CD4-positive, alpha-beta T cell treated with Interleukin-12 subunit alpha and Interleukin-12 subunit beta, for 1 hour (primary cell): ENCODE measurements at regions not wholly inside any gene's neighbourhood (a gene's known extent, or its start where the extent isn't known, plus 50 kb on each side); places are given as distances from the start of the nearest gene placed in this dataset.

Source experiments
- DNase-seq: peaks from one replicate; pipeline ENCODE4 v3.0.0-alpha.2; 2020

DNA sequence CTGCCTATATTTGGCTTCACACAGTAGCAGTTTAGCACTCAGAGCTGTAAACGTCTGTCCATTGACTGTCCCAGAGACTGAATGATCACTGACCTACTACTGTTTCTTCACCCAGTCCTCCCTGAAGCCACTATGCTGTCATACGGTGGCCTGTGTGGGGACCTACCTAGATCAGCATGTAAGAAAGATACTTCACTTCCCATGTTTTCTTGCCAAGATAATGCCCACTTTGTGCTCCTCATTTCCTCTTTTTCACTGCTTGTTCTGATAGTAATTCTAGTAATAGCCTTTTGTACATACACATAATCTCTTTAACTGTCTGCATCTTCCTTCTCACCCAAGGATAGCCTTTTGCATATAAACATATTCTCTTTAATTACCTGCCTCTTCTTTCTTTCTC is 109.9 kb upstream of the TIAM2 start:
- DNase-seq: no peak

DNA sequence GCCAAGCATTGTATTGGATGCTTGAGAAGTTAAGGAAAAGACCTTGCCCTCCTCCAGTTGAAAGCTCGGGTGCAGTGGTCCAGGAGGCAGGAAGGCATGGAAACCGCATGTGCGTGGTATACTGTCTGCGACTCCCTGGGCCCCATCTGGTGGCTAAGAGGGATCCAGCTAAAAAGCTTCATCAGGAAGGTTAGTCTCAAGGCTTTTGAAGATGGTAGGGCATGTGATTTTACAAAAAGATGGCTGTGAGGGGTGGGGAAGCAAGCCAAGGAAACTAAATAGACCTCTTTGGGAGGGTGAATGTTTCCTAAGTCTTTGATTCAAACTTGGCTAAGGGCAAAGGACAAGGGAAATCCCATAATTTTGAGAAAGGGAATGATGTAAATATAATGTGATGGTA is 109.1 kb upstream of the TIAM2 start:
- DNase-seq: no peak

DNA sequence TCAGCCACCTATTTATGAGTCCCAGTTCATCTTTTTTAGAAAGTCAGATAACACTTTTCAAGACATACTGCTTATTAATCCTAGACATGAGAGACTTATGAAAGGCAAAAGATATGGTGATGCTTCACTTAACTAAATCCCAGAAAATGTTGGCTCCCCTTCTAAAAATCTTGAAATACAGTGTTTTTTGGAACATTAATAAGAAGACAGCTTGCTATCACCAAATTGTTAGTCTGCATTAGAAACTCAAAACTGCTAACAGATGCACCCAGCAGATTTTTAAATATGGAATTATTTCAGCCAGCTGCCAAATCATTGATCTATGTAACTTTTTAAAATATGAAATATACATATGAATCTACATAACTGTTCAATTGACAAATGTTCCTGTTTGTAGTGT is 108.6 kb upstream of the TIAM2 start:
- no peak for DNase-seq

DNA sequence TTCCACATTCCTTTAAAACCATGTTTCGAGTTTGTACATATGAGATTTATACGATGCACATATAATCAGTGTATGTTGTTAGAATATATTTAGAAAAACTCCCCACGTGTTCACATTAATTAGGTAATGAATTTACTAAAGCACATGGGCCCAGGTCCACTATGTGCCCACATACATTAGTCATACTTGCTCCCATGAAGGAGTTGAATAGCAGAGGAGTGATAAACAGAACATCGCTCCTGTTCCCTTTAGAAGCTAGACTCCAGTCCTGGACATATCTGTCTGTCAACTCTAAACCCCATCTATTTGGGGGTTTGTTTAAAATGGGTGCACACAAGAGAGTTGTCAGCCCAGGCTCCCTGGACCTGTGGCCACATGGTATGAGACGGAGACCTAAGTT is 108.1 kb upstream of the TIAM2 start:
- no peak for DNase-seq

DNA sequence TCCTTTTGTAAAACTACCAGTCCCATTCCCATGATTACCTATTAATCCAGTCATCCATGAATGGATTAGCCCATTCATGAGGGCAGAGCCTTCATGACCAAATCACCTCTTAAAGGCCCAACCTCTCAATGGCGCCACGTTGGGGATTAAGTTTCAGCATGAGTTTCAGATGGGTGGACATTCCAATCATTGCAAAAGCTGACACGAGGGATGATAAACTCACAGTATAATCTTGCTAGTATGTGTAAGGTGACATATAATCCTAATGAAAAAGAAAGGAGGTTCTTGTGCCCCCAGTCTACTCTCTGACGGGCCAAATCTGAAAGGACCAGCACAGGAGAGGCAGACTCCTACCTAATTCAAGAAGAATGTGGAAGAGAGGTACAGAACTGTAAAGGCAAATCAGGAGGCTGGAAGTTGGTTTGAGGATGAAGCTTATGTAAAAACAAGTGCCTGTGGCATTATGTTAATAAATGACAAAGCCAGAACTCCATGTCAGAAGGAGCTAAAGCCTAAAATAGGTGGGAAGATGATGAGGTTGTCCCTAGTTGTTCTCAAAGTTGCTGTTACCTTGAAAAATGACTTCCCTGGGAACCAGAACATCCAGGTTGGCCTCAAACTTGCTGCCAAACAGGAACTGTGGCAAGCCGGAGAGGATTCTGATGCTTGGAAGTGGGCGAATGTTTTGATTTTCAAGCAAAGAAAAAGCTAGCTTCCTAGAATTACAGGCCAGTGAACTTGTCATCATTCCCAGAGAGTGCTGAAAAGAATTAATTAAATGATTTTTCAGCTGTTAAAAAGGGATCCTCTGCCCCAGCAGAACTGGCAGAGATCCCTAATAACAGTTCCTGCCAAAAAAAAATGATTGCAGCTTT is 106.5 kb upstream of the TIAM2 start:
- no peak for DNase-seq

DNA sequence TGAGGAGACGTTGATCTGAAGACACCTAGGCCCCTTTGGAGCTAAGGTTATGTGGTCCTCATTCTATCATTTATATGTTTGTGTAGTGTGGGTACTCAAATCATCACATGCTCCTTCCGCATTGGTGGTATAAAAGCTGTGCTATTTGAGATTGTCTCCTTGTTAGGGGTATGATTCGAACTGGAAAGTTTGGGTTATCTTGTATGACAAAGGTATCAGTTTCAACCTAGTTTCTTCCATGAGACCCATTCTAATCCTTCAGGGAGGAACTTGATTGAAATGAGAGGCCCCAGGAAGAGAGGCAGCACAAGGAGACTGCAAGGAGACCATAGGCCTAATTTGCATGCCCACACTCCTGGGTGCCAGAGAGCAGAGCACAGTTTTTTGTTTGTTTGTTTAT is 104.2 kb upstream of the TIAM2 start:
- no peak for DNase-seq

DNA sequence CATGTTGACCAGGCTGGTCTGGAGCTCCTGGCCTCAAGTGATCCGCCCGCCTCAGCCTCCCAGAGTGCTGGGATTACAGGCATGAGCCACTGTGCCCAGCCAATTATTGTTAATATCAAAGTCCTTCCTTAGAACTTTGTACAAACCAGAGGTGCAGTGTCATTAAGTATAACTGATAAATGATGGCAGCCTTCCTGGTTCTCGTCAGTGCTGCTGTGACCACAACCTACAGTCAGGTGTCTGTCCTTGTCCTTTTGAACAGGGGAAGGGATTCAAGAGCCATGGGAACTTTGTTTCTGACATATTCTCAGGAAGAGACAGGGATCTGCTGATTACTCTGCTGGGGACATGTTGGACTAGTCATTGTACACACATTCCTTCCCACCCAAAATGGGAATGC is 103.2 kb upstream of the TIAM2 start:
- DNase-seq: no peak

DNA sequence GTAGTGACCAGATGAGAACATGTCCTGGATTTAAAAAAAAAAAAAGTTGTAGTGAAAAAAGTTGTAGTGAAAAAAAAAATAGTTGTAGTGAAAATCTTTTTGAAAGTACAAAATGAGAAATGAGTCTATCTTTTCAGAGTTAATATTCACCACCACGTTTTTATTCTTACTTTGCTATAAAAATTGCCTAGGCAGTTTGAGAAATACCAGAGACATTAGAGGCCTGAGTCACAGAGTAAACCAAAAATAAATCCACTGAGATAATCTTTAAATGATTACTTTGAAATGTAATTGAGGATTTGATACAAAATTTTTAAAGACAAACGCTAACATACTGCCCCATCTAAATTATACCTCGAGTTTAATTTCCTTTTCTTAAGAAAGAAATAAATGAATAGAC is 101.2 kb upstream of the TIAM2 start:
- DNase-seq: no peak

DNA sequence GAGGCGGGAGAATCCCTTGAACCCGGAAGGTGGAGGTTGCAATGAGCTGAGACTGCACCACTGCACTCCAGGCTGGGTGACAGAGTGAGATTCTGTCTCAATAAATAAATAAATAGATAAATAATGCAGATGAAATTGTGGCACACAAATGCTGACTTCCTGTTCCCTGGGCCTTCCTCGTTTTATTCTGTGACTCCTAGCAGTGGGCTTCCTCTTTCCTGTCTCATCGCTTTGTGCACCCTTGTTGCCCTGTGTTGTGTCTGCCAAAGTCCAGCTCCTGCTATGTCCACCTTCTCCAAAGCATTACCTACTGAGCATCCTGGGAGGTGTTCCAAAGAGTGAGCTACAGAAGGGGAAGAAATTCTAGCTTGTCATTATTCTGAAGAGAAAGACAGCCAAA is 100.2 kb upstream of the TIAM2 start:
- no peak for DNase-seq

DNA sequence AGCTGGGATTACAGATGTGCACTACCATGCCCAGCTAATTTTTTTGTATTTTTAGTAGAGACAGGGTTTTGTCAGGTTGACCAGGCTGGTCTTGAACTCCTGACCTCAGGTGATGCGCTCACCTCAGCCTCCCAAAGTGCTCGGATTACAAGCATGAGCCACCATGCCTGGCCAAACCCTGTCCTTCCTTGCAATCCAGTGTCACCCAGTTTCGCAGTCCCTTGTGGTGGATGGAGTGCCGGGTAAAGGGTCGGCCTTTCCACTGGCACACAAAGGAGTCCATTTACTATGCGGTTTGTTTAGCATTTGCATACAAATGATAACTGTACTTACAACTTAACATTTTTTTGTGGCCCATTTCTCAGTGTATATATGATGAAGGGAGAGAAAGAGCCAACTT is 99.3 kb upstream of the TIAM2 start:
- DNase-seq: no peak

DNA sequence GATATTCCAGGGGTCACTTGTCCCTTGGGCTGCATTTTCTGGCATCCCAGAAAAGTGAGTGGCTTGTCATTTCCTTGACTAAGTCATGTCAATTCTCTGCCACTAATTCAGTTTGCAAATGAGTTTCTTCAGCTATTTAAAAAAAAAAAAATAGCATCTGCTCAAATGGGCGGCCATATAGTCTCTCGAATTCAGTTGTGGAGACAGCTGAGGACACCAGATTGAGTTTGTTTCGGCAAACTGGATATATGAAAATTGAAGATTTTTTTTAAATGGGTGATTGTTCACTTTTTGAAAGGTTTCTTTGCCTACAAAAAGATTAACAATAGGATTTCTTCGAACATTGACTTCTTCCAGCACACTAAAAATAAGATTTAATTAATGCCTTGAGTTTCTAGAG is 96.3 kb upstream of the TIAM2 start:
- DNase-seq: no peak

DNA sequence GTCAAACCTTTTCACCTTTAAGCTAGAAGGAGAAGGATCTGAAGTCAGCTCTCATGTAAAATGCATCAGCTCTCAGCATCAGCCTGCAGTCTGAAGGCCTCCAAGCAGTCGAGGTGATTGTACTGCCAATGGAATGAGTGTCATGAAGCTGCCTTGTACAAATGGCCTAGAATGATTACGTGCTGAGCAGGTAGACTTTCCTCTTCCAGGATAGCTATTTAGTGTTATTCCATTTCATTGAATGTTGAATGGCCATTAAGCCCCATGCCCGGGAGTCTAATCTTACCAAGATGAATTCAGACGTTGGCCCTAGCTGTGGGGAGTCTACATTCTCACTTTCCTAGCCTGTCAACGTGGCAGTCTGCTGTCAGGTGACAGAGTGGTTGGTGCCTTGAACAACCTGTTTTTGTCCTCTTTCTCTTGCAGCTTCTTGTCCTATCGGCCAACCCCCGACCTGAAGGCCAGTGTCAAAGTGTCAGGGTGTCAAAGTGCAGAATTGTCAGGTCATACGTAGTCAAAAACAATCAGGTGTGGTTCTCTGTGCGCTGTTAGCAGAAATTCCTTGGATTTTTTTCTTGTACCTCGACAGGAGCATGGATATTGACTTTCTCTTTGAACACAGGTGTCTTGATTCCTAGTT is 95.2 kb upstream of the TIAM2 start:
- no peak for DNase-seq

DNA sequence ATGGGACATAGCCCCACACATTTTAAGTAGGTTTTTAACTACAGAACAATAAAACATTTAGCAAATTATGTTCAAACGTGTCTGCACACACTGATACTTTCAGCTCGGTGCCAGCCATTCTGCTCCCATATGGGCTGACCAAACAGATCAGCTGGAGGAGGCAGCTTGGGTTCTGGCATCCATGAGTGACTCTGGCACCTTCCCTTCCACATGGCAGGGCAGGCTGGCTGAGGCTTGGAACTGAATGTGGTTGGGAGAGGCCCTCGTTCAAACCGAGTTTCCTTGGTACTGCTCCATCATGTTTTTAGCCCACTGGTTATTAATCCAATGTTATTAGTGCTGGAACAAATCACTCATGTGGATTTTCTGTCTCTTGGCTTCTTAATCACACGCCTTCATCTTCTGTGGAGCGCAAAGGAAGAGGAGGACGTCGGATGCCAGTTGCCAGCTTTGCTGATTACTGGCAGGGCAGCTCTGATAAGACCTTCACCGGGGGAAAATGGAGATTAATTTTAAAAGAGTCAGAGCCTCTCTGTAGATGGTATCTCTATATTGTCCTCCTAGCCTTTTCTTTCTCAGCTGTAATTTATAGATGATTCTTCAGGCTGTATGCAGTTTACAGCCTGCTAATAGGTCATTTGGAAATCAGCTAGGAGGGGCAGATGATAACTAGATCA is 93.1 kb upstream of the TIAM2 start:
- DNase-seq: no peak

DNA sequence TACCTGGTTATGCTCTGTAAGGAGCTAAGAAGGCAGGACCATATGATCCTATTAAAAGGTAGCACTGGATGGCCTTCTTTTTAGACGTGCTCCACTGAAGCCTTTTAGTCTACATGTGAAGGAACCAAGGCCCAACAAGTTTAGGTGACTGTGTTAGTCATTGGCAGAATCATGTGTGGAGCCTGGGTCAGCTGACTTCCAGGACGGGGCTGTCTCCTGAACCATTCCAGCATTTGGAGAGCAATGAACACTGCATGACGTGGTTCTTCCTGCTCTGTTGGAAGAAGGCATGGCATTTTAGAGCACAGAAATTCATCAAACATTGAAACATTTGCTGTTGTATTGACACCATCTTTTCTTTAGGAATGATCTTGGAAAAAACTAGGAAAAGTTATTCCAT is 87.8 kb upstream of the TIAM2 start:
- DNase-seq: no peak

DNA sequence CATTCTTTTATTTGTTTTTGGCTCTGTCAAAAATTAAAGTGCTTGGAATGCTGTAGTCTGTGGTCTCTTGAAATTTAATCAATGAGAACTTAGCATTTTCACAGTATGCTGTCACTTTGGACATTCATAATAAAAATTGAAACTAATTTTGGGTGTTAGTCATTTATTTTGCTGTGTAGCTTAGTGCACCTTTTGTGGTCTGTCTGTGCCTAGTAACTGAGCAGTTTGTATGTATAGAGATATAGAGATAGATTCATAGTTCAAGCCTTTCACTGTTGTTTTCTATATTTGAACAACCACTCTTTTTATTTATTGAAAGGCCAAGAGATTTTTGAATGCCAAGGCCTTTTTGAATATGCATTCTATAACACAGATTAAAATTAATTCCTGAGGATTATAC is 86.4 kb upstream of the TIAM2 start:
- DNase-seq: no peak

DNA sequence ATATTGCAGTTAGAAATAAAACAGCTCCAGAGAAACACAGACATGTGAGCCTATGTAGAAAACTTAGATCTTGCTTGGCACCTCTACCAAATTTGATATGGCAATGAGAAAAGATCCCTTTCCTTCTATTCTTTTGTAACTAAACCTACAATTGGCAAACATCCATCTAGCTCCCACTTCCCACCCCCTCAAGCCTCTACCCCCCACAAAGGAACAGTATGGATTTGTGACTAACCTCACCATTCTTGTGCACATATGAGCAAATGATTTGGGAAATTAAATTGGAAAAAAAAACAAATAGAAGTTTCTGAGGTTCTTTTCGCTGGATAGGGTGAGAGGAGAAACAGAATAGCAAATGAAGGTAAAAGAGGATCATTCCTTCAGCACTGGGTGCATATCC is 85.8 kb upstream of the TIAM2 start:
- DNase-seq: no peak

DNA sequence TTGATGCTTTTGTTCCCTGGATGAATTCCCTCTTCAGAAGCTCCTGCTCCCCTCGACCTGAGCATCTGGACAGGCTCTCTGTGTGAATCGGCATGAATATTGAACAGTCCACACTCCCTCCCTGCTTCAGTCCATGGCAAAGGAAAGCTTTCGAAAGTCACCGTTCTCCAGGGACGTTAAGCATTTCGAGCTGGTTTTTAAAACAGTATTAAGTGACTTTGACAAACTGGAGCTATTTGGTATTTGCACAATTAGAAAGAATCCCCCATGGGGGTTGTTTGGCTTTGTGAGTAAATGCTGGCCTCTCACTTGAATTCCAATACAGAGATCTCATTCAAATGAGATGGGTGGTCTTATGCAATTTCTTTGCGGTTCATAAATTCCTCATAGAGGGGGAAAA is 85.3 kb upstream of the TIAM2 start:
- DNase-seq: no peak

DNA sequence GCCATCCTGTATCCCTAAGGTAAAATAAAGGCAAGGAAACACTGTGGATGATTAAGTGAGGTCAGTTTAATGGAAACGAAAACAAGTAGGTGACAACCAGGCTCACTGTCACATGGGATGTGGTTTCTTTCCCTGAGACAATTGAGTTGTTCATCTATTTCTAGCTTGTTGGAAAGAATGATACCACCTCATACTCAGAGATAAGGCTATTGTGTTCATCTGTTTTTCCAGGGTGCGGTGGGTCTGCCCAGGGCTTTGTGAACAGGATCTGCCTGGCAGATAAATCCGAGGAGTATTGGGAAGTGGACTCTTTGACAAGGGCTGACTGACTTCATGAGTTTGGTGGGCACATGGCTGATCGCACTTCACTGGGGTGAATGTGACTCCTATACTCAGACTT is 80.8 kb upstream of the TIAM2 start:
- DNase-seq: no peak

DNA sequence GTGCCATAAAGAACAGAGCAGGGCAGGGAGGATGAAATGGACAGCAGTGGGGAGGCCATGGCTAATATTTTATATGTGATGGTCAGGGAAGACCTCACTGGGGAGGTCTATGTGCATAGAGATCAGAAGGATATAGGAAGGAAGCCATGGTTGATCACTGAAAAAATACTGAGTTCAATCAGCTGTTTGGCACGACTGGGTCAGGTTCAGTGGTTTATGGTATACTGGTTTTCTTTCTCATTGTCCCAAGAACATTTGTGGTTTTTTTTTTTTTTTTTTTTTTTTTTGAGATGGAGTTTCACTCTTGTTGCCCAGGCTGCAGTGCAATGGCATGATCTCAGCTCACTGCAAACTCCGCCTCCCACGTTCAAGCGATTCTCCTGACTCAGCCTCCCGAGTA is 78.3 kb upstream of the TIAM2 start:
- no peak for DNase-seq

DNA sequence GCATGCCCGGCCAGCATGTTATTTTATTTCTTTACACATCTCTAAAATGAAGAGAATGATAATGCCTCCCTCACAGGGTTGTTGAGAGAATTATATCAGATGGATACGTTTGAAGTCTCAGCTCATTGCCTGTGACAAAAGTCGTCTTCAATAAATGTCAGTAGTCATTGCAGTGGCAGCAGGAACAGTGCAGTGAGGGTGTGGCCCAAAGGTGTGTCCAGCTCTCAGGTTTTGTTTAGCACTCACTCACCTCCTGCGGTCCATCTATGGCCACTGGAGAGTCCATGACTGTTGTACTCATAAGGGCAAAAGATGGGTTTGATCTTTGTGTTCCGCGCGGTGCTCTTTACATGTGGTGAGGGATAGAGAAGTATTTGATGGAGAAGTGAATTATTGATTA is 77.2 kb upstream of the TIAM2 start:
- DNase-seq: no peak

DNA sequence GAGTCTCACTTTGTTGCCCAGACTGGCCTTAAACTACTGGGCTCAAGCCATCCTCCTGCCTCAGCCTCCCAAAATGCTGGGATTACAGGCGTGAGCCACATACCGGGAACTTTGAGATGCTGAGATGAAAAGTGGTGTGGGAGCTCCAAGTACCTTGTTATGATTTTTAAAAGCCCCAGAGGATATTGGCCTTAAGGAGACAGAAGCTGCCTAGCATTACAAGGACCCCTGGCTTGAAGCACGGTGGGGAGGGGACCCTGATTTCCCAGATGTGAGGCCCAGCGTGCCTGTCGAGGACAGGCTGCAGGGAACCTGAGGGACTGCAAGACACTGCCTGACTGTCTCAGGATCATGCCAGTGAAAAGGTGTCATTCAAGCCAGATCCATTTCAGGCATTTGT is 75.3 kb upstream of the TIAM2 start:
- DNase-seq: no peak

DNA sequence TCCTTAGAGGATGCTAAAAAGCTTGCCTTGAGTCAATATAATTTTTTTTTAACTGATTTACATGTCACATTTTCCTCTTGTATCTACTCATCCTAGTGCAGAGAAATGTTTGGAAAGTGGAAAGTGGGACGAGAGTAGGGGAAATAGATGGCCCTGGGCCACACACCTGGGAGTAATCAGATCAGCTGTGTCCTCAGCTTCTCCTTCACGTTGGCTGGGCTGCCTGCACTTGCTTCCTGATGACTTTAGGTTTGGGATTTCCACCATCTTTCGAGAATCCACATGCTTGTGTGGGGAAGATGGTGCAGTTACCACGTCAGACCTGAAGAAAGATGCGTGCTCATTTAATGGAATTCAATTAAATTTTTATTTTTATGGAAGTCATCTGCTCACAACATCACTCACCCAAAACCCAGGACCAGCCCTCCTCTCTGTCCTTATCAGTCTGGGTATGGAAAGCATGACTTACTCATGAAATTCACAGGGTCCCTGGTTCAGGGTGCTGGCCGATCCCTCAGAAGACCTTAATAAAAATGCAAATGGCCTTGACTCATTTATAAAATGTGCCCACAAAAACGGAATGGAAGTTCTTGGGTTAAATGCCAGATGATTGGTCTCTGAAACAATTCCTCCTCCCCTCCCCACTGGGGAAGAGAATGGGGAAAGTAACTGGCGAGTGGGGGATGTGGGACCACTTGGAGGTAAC is 74.5 kb upstream of the TIAM2 start:
- DNase-seq: no peak

DNA sequence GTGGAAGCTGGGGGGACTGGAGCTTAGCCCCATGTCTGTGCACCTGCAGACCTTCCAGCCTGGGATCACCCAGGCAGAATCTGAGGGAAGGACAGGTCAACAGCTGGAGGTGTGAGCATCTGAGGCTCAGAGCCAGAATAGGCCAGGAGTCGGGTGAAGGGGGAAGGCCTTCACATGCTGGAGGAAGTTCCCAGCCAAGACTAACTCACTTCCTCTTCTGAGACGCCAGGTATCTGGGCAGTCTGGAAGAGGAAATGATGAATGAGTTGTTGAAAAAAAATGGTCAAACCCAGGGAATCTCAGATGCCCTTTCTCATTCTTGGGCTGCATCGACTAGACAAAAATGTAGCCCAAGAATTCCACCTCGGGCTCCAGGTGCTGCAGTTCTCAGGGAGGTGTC is 73.6 kb upstream of the TIAM2 start:
- no peak for DNase-seq
